ENCODE measurements at regions not wholly inside any gene's neighbourhood (a gene's known extent, or its start where the extent isn't known, plus 50 kb on each side); places are given as distances from the start of the nearest gene placed in this dataset.

GRCh38 chr11:27968461-27968860 is 139.5 kb downstream of the KIF18A start:
- DNase-seq (ENCODE audit: insufficient read length, low spot score): no peak
- no peak for FAIRE-seq
- TF ChIP-seq CTCF (IDR thresholded peaks at IDR 0.05; ENCODE audit: insufficient read depth, missing control alignments): no peak

GRCh38 chr11:27965559-27965958 is 142.4 kb downstream of the KIF18A start:
- DNase-seq (ENCODE audit: insufficient read length, low spot score): no peak
- FAIRE-seq: no peak
- no peak for TF ChIP-seq CTCF (IDR thresholded peaks at IDR 0.05; ENCODE audit: insufficient read depth, missing control alignments)

DNA sequence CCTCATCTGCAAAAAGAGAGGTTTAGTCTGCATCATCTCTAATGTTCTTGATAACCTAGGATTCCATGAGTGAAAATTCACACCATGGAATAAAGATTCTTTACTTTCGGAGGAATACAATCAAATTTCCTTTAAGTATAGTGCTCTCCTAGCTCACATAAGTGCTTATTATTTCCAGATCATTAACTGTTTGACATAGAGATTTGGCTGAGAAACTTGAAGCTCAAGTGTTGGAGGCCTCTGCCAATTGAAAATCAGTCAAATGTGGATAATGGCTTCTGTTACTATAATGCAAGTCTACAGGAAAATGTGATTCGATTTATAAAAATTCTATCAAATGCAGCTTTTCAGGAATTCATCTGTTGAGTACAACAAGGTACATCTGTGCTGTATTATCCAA is 144.6 kb downstream of the KIF18A start:
- DNase-seq (ENCODE audit: insufficient read length, low spot score) (no peak), FAIRE-seq (no peak)
- TF ChIP-seq CTCF (IDR thresholded peaks at IDR 0.05; ENCODE audit: insufficient read depth, missing control alignments): no peak

DNA sequence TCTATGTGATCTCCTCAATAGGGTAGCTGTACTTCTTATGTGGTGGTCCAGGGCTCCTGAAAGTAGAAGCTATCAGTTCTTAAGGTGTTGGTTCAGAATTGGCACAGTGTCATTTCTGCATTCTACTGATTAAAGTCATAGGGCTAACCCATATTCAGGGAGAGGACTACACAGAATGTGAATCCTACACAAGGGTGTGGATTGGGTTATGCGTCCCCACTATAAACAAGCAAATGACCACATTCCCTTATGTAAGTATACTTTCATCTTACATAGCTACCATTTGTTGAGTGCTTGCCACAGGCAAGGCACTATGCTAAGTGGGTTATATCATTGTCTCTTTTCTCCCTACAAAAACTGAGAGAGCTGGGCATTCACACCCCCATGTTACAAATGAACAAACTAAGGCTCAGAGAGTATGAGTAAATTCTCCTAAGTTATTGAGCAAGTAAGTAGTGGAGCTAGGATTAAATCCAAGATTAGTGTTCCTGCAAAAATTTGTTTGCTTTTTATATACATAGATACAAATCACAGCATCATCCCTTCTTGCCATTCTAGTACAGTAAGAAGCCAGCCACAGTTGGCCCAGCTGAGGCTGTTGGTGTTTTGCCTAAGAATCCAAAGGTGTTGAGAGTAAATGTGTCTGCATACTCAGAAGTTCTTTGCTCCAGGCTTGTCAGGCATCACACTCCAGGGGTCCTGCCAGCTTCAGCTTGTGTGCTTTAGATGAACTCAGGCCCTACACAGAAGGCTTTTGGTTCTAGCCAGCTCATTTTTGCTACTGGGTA is 157.8 kb downstream of the KIF18A start:
- FAIRE-seq (no peak), DNase-seq (ENCODE audit: insufficient read length, low spot score) (no peak)
- no peak for TF ChIP-seq CTCF (IDR thresholded peaks at IDR 0.05; ENCODE audit: insufficient read depth, missing control alignments)

GRCh38 chr11:27945348-27945747 is 162.6 kb downstream of the KIF18A start:
- DNase-seq (ENCODE audit: insufficient read length, low spot score): no peak
- TF ChIP-seq CTCF (IDR thresholded peaks at IDR 0.05; ENCODE audit: insufficient read depth, missing control alignments): no peak
- FAIRE-seq: no peak

DNA sequence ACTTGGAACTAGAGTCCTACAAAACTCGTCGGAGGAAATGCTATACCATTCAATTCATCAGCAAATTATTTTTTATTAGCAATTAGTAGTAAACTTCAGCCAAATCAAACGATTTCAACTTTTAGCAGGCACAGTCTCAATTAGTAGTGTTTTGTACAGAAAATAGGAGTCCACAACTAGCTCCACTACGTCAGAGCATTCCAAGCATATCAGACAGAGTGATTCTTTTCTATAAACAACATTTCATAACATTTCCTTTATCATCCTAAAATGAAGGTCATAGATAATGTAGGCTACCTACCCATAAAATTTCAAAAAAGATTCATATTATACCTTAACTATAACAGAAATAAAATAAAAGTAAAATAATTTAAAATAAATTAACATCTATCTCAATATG is 169.9 kb downstream of the KIF18A start:
- DNase-seq (ENCODE audit: insufficient read length, low spot score): no peak
- no peak for TF ChIP-seq CTCF (IDR thresholded peaks at IDR 0.05; ENCODE audit: insufficient read depth, missing control alignments)
- no peak for FAIRE-seq

GRCh38 chr11:27934830-27935145 is 173.2 kb downstream of the KIF18A start:
- FAIRE-seq: no peak
- no peak for DNase-seq (ENCODE audit: insufficient read length, low spot score)
- TF ChIP-seq CTCF (IDR thresholded peaks at IDR 0.05; ENCODE audit: insufficient read depth, missing control alignments): no peak
